ENCODE measurements at regions not wholly inside any gene's neighbourhood (a gene's known extent, or its start where the extent isn't known, plus 50 kb on each side); places are given as distances from the start of the nearest gene placed in this dataset.
"Not testable (repeated sequence)": the region's sequence is repeated elsewhere in the genome, so short reads cannot be mapped to it uniquely, and the experiment has no call there.

DNA sequence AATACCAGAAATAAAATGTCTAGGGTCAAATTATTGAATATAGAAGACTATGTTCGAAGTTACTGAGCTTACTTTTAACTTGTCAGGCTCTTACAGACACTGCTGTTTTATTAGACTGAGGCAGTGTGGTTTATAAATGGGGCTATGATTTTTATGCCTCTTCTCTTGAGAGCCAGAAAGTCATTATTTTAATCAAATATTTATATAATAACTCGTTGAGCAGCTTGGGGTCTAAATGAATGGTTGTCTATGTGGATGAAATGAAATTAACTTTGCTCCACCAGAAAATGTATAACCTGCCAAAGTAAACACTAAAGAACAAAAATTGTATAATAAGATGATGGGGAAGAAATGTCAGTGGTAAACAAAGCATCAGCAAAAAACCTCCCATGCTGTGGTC is 175.6 kb upstream of the THSD7A start:
- no peak for DNase-seq

DNA sequence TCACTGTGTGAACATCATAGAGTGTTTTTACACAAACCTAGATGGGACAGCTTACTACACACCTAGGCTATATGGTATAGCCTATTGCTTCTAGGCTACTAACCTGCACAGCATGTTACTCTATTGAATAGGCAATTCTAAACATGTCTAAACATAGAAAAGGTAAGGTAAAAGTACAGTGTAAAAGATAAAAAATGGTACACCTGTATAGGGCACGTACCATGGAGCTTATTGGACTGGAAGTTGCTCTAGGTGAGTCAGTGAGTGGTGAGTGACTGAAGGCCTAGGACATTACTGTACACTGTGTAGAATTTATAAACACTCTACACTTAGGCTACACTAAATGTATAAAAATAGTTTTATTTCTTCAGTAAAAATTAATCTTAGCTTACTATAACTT is 182.0 kb upstream of the THSD7A start:
- DNase-seq: no peak

DNA sequence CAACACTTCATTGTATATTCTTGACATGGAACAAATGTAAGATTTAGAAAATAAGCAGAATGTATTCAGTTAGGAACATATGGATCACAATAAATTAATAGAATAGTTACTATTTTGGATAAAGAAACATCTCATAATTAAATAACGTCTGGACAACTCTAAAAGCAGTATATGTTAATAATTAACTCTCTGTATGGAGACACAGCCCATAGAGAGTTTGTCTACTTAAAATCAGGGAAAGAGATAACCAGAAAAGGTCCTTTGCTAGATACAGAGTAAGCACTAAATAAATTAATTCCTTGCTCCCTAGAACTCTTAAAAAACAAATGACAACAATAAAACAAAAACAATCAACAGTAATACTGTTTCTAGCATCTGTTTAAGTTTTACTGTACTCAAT is 184.4 kb upstream of the THSD7A start:
- DNase-seq: no peak

GRCh38 chr7:12017046-12017445 is 185.0 kb upstream of the THSD7A start:
- DNase-seq: no peak

DNA sequence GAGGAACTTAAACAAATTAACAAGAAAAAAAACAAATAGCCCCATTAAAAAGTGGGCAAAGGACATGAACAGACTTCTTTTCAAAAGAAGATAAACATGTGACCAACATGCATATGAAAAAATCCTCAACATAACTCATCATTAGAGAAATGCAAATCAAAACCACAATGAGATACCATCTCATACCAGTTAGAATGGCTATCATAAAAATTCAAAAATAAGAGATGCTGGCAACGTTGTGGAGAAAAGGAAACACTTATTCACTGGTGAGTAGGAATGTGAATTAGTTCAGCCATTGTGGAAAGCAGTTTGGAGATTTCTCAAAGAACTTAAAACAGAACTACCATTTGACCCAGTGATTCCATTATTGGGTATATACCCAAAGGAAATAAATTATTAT is 189.1 kb upstream of the TMEM106B start:
- not testable (repeated sequence) for DNase-seq

DNA sequence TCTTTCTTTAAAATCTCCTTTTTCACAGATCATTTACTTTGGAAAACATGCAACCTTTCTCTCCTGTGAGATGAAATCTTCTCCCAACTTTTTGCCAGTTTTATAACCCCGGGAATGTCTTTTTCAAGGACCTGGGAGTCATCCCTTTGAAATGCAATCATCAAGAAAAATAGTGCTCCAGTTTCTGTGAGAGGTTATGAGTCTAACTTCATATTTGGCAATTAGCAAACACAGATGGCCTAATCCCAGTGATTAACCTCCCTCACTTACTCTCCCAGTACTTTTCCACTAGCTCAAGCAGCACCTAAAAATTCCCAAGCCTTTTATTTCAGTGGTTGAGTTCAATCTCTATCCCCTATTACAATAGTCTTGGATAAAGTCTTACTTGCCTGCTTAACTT is 185.8 kb upstream of the TMEM106B start:
- DNase-seq: no peak

DNA sequence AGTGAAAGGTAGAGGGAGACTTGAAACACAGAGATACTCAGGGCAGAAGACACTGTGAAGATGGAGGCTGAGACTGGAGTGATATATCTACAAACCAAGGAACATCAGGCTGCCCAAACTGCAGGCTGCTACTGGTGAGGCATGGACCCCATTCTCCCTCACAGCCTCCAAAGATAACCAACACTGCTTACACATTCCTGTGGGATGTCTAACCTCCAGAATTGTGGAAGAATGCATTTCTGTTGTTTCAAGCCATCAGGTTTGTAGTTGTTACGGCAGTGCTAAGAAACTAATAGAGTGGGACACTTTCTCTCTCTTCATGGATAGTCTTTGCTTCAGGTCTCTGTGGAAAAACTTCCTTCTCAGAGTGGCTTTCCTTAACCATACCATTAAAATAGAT is 182.6 kb upstream of the TMEM106B start:
- no peak for DNase-seq

GRCh38 chr7:12030116-12030515 is 181.0 kb upstream of the TMEM106B start:
- DNase-seq: no peak

GRCh38 chr7:12031186-12031585 is 179.9 kb upstream of the TMEM106B start:
- no peak for DNase-seq

- DNase-seq: no peak
Observed at GRCh38 chr7:12031638-12032037, 179.5 kb upstream of the TMEM106B start.

DNA sequence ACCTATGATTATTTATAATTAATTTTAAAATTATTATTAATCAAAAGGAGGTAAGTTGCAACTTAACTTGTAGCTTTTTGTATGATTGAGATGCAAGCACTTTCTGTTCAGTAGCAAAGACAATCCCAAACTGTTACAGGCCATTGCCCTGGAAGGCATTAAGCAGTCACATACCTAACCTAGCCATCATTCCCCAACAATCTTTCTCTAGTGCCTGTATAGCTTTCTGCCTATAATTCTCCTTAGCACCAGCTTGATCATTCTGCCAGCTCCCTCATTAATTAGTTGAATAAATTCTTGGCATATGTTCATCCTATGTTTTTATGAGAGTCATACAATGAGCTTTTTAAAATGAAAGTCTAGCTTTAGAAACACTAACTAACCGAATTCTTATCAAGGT is 178.9 kb upstream of the TMEM106B start:
- no peak for DNase-seq

- not testable (repeated sequence) for DNase-seq
Observed at GRCh38 chr7:12043457-12043856, 167.6 kb upstream of the TMEM106B start.

DNA sequence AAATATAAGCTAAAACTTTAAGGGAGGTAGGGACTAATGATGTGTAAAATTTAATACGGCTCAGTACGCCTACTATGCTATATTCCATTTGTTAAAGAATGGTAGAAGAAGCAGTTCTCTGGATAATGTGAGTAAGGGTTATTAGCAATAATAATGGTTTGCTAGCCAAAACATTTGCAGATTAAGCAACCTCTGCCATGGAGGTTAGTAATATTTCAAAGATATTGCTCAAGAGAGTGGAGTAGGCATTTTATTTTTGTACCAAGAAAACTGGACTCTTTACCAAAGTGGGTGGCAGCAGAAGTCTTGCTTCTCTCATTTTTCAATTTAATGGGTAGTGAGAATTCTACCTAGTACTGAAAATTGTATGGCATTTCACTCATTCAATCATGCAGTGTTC is 158.9 kb upstream of the TMEM106B start:
- DNase-seq: no peak

DNA sequence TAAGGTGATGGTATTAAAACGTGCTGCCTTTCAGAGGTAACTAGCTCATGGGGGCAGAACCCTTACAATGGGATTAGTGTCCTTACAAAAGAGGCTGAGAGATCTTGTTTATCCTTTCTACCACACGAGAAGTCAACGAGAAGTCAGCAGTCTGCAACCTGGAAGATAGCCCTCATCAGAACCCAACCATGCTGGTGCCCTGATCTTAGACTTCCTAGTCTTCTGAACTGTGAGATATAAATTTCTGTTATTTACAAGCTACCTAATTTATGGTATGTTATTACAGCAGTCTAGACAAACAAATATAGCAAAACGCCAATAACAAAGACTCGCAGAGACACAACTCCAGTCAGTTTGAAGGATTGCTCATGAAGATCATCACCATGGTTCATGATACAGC is 157.5 kb upstream of the TMEM106B start:
- no peak for DNase-seq

DNA sequence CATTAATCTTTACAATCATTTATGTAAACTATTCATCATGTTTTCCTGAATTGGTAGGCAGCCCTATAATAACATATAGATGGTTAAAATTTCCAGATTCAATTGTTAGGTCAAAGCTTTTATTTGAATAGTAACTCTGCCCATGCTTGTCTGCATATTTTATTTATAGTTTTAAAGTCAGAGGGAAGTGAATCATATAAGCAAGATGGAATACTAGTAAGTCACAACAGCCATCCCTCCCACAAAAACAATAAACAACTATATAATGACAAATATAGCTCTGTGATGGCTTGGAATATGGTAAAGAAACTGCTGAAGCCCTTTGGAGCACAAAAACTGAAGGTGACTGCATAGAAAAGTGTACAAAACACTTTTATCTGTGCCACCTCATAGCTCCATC is 156.3 kb upstream of the TMEM106B start:
- no peak for DNase-seq

- no peak for DNase-seq
Observed at GRCh38 chr7:12056381-12056780, 154.7 kb upstream of the TMEM106B start.

DNA sequence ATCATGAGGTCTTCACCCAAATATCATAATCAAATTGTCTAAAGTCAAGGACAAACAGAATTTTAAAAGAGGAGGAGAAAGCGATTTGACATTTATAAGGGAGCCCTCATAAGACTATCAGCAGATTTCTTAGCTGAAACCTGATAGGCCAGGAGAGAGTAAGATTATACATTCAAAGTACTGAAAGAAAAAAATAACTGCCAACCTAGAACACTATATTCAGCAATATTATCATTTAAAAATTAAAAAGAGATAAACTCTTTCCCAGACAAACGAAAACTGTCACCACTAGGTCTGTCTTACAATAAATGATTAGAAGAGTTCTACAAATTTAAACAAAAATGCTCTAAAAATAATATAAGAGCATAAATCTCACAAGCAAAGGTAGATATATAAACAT is 154.1 kb upstream of the TMEM106B start:
- no peak for DNase-seq

- no peak for DNase-seq
Observed at GRCh38 chr7:12062062-12062461, 149.0 kb upstream of the TMEM106B start.

DNA sequence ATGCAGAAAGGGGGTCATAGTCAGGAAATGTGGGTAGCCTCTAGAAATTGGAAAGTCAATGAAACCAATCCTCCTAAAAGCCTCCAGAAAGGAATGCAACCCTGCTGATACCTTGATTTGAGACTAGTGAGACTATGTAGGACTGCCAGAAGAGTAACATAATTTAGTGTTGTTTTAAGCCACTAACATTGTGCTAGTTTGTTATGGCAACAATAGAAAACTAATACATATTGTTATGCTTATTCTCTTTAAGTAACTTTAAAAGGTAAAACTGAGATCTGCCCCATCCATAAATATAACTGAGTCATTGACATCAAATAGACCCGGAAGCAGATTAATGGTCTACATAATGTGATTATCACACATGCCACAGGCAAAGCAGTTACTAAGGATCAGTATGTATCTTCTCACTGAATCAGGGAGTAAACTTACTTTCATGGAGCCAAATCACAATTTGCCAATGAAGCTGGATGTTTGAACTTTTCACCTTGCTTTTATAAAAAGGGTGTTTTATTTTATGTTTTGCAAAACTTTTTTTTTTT is 146.4 kb upstream of the TMEM106B start:
- no peak for DNase-seq

- no peak for DNase-seq
Observed at GRCh38 chr7:12066004-12066403, 145.1 kb upstream of the TMEM106B start.

- DNase-seq: no peak
Observed at GRCh38 chr7:12066521-12066920, 144.6 kb upstream of the TMEM106B start.

DNA sequence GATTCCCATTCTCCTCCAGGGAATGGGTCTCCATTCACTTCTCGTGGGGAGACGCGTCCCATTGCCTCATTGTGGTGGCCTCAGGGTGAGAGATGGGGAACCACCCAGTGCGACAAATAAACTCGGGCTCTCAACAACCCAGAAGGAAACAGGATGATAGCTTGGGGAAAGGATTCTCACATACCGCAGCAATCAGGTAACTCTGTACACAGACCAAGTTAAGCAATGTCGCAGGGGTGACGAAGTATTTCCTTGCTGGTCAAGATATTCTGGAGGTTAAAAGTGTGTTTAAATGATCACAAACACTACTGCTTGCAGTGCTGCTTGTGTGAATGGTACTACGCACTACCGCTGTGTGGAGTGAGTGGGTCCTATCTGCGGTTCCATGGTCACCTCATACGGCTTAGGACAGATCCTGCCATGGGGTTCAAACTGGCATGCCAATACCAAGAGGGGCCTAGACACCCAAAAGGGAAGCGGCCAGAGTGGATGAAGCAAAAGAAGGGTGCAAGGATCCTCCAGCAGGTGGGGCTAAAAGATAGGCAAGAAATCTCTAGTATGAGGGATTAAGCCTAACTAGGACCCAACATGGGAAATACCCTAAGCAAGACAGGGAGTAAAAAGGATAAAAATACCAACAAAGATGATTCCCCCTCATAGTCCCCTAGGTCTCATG is 143.8 kb upstream of the TMEM106B start:
- DNase-seq: peak; percentile 33

- DNase-seq: no peak
Observed at GRCh38 chr7:12069757-12070156, 141.3 kb upstream of the TMEM106B start.

- DNase-seq: no peak
Observed at GRCh38 chr7:12074889-12075288, 136.2 kb upstream of the TMEM106B start.

GRCh38 chr7:12080006-12080405 is 131.1 kb upstream of the TMEM106B start:
- DNase-seq: no peak
